ENCODE measurements at regions not wholly inside any gene's neighbourhood (a gene's known extent, or its start where the extent isn't known, plus 50 kb on each side); places are given as distances from the start of the nearest gene placed in this dataset.

GRCh38 chr4:11895766-11896165, 467.1 kb upstream of the HS3ST1 start:
- H3K27ac ChIP-seq = no peak overlapping the region
- 0% methylated on average over 1 of the region's 1 CpG for WGBS (ENCODE audit: missing lambda C conversion rate)
- FAIRE-seq = no peak
- no peaks in the 10 kb centered on the region for H3K9me3 ChIP-seq
- H3K4me2 ChIP-seq = no peak overlapping the region
- POLR2A ChIA-PET = no interaction called here
- no peaks in the 10 kb centered on the region for H3K4me1 ChIP-seq
- DNase-seq (ENCODE audit: low read depth in 1 of 2, low spot score in 1 of 2) = no peak
- CTCF ChIA-PET = no interaction called here
- TF ChIP-seq HEYL (CRISPR knock-in tag; IDR thresholded peaks at IDR 0.05) (no peak), CBX8 (IDR thresholded peaks at IDR 0.05) (no peak), ESRRA (IDR thresholded peaks at IDR 0.05; ENCODE audit: borderline replicate concordance, low read length) (no peak), NFE2L2 (conservative IDR thresholded peaks at IDR 0.05; ENCODE audit: low read length) (no peak), MAFK (IDR thresholded peaks at IDR 0.05; ENCODE audit: partially characterized antibody) (no peak), RNF2 (IDR thresholded peaks at IDR 0.05; ENCODE audit: borderline replicate concordance, low read depth) (no peak), MAZ (IDR thresholded peaks at IDR 0.05; ENCODE audit: borderline replicate concordance, low read depth, low read length) (no peak), EP300 (IDR thresholded peaks at IDR 0.05) (no peak), HES2 (IDR thresholded peaks at IDR 0.05) (no peak), CBX2 (IDR thresholded peaks at IDR 0.05; ENCODE audit: borderline replicate concordance, low read depth) (no peak), HOXB5 (CRISPR knock-in tag; IDR thresholded peaks at IDR 0.05) (no peak), SREBF2 (IDR thresholded peaks at IDR 0.05) (no peak), POLR2AphosphoS2 (conservative IDR thresholded peaks at IDR 0.05; ENCODE audit: low read length) (no peak), TP53 (CRISPR knock-in tag; IDR thresholded peaks at IDR 0.05) (no peak), NPAS2 (CRISPR knock-in tag; IDR thresholded peaks at IDR 0.05; ENCODE audit: borderline replicate concordance) (no peak)
- H3K4me3 ChIP-seq = no peak overlapping the region
- no peak for ATAC-seq

- TF ChIP-seq KDM5A (IDR thresholded peaks at IDR 0.05) = no peak
- no peak for TF ChIP-seq FOSL2 (IDR thresholded peaks at IDR 0.05)
- no peak for TF ChIP-seq FOSL2 (CRISPR knock-in tag; IDR thresholded peaks at IDR 0.05)
- no peak for TF ChIP-seq MAZ (IDR thresholded peaks at IDR 0.05; ENCODE audit: borderline replicate concordance, low read depth, low read length)
- TF ChIP-seq CTCF (IDR thresholded peaks at IDR 0.05) = no peak
- no peak for TF ChIP-seq EP300 (IDR thresholded peaks at IDR 0.05)
- no peak for TF ChIP-seq ESRRA (IDR thresholded peaks at IDR 0.05; ENCODE audit: borderline replicate concordance, low read length)
- no peak for TF ChIP-seq NFE2L2 (conservative IDR thresholded peaks at IDR 0.05; ENCODE audit: low read length)
- no peak for TF ChIP-seq BCL3 (IDR thresholded peaks at IDR 0.05)
- no peak for TF ChIP-seq HOXB5 (CRISPR knock-in tag; IDR thresholded peaks at IDR 0.05)
- TF ChIP-seq ELK1 (IDR thresholded peaks at IDR 0.05; ENCODE audit: low read depth, low read length) = no peak
- no peak for TF ChIP-seq CHD2 (IDR thresholded peaks at IDR 0.05; ENCODE audit: low read length, partially characterized antibody)
- no peak for TF ChIP-seq MYC (IDR thresholded peaks at IDR 0.05; ENCODE audit: borderline replicate concordance, low read length)
- TF ChIP-seq RFX5 (IDR thresholded peaks at IDR 0.05) = no peak
- TF ChIP-seq RCOR1 (IDR thresholded peaks at IDR 0.05; ENCODE audit: low read depth, low read length) = no peak
- TF ChIP-seq REST (IDR thresholded peaks at IDR 0.05) = no peak
- no peak for TF ChIP-seq TP53 (CRISPR knock-in tag; IDR thresholded peaks at IDR 0.05)
- TF ChIP-seq HEYL (CRISPR knock-in tag; IDR thresholded peaks at IDR 0.05) = no peak
- no peak for ATAC-seq
- Histone ChIP-seq H3K9me3 (no peaks in the 10 kb centered on the region), H3K4me3 (no peak overlapping the region), H3K4me1 (no peaks in the 10 kb centered on the region), H3K4me2 (no peak overlapping the region), H3K27ac (no peak overlapping the region)
- CTCF ChIA-PET = no interaction called here
- WGBS (ENCODE audit: missing lambda C conversion rate) = 14% methylated on average over 2 of the region's 2 CpGs
- no peak for FAIRE-seq
- DNase-seq (ENCODE audit: low read depth in 1 of 2, low spot score in 1 of 2) = no peak
- POLR2A ChIA-PET = no interaction called here
These were observed 466.3 kb upstream of the HS3ST1 start for GRCh38 chr4:11894977-11895376.
